H1 (cell line): ENCODE measurements at regions not wholly inside any gene's neighbourhood (a gene's known extent, or its start where the extent isn't known, plus 50 kb on each side); places are given as distances from the start of the nearest gene placed in this dataset.

ENCODE experiments used
- RAD21 ChIP-seq, 2 experiments: IDR thresholded peaks in 1 of 2; conservative IDR thresholded peaks in 1 of 2; 2 replicates each; pipeline ENCODE4 v1.6.1; 2011; ENCODE audit warnings: low read depth in 2 of 2, low read length in 2 of 2, improper control_type of control experiment in 1 of 2, inconsistent platforms in 1 of 2, mild to moderate bottlenecking in 1 of 2, moderate library complexity in 1 of 2
- USF2 ChIP-seq: IDR thresholded peaks from 2 replicates; pipeline ENCODE4 v1.6.1; 2011; ENCODE audit warnings: low read length, improper control_type of control experiment

GRCh38 chr2:100736121-100736915 is 83.6 kb upstream of the NPAS2 start (continued):
- TF ChIP-seq RAD21 (IDR thresholded peaks at IDR 0.05 in 1 of 2, conservative IDR thresholded peaks at IDR 0.05 in 1 of 2; ENCODE audit: low read depth in 2 of 2, low read length in 2 of 2) (no peak), USF2 (no peak)
